ENCODE measurements at regions not wholly inside any gene's neighbourhood (a gene's known extent, or its start where the extent isn't known, plus 50 kb on each side); places are given as distances from the start of the nearest gene placed in this dataset.

- TF ChIP-seq CTCF (IDR thresholded peaks at IDR 0.05; ENCODE audit: insufficient read depth, low read depth, low read length) (no peak), EZH2 (IDR thresholded peaks at IDR 0.05; ENCODE audit: insufficient read depth, low read length) (no peak)
Observed at GRCh38 chr2:195342061-195342460, 315.0 kb upstream of the SLC39A10 start.
